ENCODE measurements at regions not wholly inside any gene's neighbourhood (a gene's known extent, or its start where the extent isn't known, plus 50 kb on each side); places are given as distances from the start of the nearest gene placed in this dataset.
"Not testable (repeated sequence)": the region's sequence is repeated elsewhere in the genome, so short reads cannot be mapped to it uniquely, and the experiment has no call there.

GRCh38 chr6:50555982-50556381 lies 157.3 kb upstream of the TFAP2D start:
- H3K4me3 ChIP-seq (ENCODE audit: low read depth, low read length): no peak overlapping the region
- DNase-seq (ENCODE audit: low read depth): no peak
- no peak for TF ChIP-seq CTCF (IDR thresholded peaks at IDR 0.05; ENCODE audit: insufficient read depth, low read depth, low read length, missing control alignments)

- TF ChIP-seq CTCF (IDR thresholded peaks at IDR 0.05; ENCODE audit: insufficient read depth, low read depth, low read length, missing control alignments): no peak
- DNase-seq (ENCODE audit: low read depth): no peak
- H3K4me3 ChIP-seq (ENCODE audit: low read depth, low read length): no peak overlapping the region
Observed at GRCh38 chr6:50565004-50565403, 148.3 kb upstream of the TFAP2D start.

GRCh38 chr6:50571230-50571629 lies 142.1 kb upstream of the TFAP2D start:
- not testable (repeated sequence) for DNase-seq (ENCODE audit: low read depth); H3K4me3 ChIP-seq (ENCODE audit: low read depth, low read length)

- DNase-seq (ENCODE audit: low read depth): no peak
- no peak for TF ChIP-seq CTCF (IDR thresholded peaks at IDR 0.05; ENCODE audit: insufficient read depth, low read depth, low read length, missing control alignments)
- no peak overlapping the region for H3K4me3 ChIP-seq (ENCODE audit: low read depth, low read length)
Observed at GRCh38 chr6:50585441-50586330, 127.6 kb upstream of the TFAP2D start.

- no peak overlapping the region for H3K4me3 ChIP-seq (ENCODE audit: low read depth, low read length)
- no peak for DNase-seq (ENCODE audit: low read depth)
- no peak for TF ChIP-seq CTCF (IDR thresholded peaks at IDR 0.05; ENCODE audit: insufficient read depth, low read depth, low read length, missing control alignments)
Observed at GRCh38 chr6:50586331-50586675, 127.0 kb upstream of the TFAP2D start.

- no peak for TF ChIP-seq CTCF (IDR thresholded peaks at IDR 0.05; ENCODE audit: insufficient read depth, low read depth, low read length, missing control alignments)
- no peak for DNase-seq (ENCODE audit: low read depth)
Observed at GRCh38 chr6:50589751-50590470, 123.4 kb upstream of the TFAP2D start.

GRCh38 chr6:50591135-50591534 lies 122.2 kb upstream of the TFAP2D start:
- no peak overlapping the region for H3K4me3 ChIP-seq (ENCODE audit: low read depth, low read length)
- no peak for TF ChIP-seq CTCF (IDR thresholded peaks at IDR 0.05; ENCODE audit: insufficient read depth, low read depth, low read length, missing control alignments)
- DNase-seq (ENCODE audit: low read depth): no peak

More at GRCh38 chr6:50589751-50590470, 123.4 kb upstream of the TFAP2D start:
- no peak overlapping the region for H3K4me3 ChIP-seq (ENCODE audit: low read depth, low read length)

Data from GM12865 (cell line).